Activated T-helper 2 cell treated with anti-CD3 and anti-CD28 coated beads, Interferon-gamma antibody, Interleukin-2, Interleukin-4, amounts not matched to agents 10 μg/mL and 5 μg/mL and 100 μg/mL, durations not matched to agents 14 hours and 24 hours and 36 hours (primary cell): ENCODE measurements at regions not wholly inside any gene's neighbourhood (a gene's known extent, or its start where the extent isn't known, plus 50 kb on each side); places are given as distances from the start of the nearest gene placed in this dataset.
"Not testable (repeated sequence)": the region's sequence is repeated elsewhere in the genome, so short reads cannot be mapped to it uniquely, and the experiment has no call there.

Experiments used
- DNase-seq: peaks from one replicate; pipeline ENCODE4 v3.0.0; 2021; ENCODE audit warnings: low spot score
- H3K27ac Mint-ChIP-seq: one replicate; pipeline ENCODE4 v1.8.0; 2021; ENCODE audit warnings: mixed read lengths
- H3K27me3 Mint-ChIP-seq: one replicate; pipeline ENCODE4 v1.8.0; 2021; ENCODE audit warnings: low read depth, mixed read lengths
- H3K36me3 Mint-ChIP-seq: one replicate; pipeline ENCODE4 v1.8.0; 2021; ENCODE audit warnings: low read depth, mixed read lengths
- H3K4me1 Mint-ChIP-seq: one replicate; pipeline ENCODE4 v1.8.0; 2021; ENCODE audit warnings: low read depth, mixed read lengths
- H3K4me3 Mint-ChIP-seq: one replicate; pipeline ENCODE4 v1.8.0; 2021; ENCODE audit warnings: low read depth, mild to moderate bottlenecking, moderate library complexity, mixed read lengths
- H3K9me3 Mint-ChIP-seq: one replicate; pipeline ENCODE4 v1.8.0; 2021; ENCODE audit warnings: mixed read lengths
- intact Hi-C: fragments of 100-400 bp; cut with micrococcal nuclease; formaldehyde crosslinking; loops from one replicate; pipeline ENCODE4 v1.15.1; 2023

DNA sequence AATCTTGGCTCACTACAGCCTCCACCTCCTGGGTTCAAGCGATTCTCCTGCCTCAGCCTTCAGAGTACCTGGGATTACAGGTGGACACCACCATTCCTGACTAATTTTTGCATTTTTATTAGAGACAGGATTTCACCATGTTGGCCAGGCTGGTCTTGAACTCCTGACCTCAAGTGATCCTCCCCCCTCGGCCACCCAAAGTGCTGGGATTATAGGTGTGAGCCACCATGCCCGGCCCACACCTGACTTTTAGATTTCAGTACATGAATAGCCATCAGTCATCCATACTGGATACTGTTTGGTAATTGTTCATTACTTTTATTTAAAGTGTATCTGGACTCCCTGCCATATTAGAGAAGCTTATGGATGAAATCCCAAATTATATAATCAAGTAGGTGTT, 82.6 kb upstream of the DCC start:
- intact Hi-C loops, H3K27me3 Mint-ChIP-seq, H3K4me3 Mint-ChIP-seq, H3K36me3 Mint-ChIP-seq, H3K4me1 Mint-ChIP-seq, H3K9me3 Mint-ChIP-seq, H3K27ac Mint-ChIP-seq, DNase-seq: not testable (repeated sequence)

GRCh38 chr18:52275817-52276216, 64.2 kb upstream of the DCC start:
- no peaks in the 10 kb centered on the region for H3K4me1 Mint-ChIP-seq
- no peak for DNase-seq
- intact Hi-C loops = no loop called here
- H3K27me3 Mint-ChIP-seq = no peaks in the 10 kb centered on the region
- no peaks in the 10 kb centered on the region for H3K9me3 Mint-ChIP-seq
- no peaks in the 10 kb centered on the region for H3K36me3 Mint-ChIP-seq
- no peak overlapping the region for H3K4me3 Mint-ChIP-seq
- H3K27ac Mint-ChIP-seq = no peak overlapping the region

DNA sequence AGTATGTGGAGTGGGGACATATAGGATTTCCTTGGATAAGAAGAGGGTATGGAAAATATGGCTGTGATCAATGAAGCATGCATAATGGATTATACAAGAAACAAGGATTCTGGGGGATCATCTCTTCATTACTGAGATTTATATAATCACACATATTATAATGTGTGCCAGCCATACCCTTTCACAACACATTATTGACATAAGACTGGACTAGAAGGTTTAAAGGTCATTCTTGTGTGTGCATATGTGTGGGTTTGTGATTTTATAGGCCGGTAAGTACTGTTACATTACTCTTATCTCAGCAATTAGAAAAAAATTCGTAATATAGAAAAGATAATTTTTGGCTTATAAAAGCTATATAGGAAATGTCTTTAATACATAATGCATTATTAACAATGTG, 62.2 kb upstream of the DCC start:
- no peaks in the 10 kb centered on the region for H3K4me1 Mint-ChIP-seq
- H3K27ac Mint-ChIP-seq = no peak overlapping the region
- no peak for DNase-seq

GRCh38 chr18:52278191-52278590, 61.8 kb upstream of the DCC start:
- intact Hi-C loops = no loop called here
- H3K27ac Mint-ChIP-seq = no peak overlapping the region
- H3K4me1 Mint-ChIP-seq = no peaks in the 10 kb centered on the region
- H3K36me3 Mint-ChIP-seq = no peaks in the 10 kb centered on the region
- H3K9me3 Mint-ChIP-seq = no peaks in the 10 kb centered on the region
- no peaks in the 10 kb centered on the region for H3K27me3 Mint-ChIP-seq
- no peak overlapping the region for H3K4me3 Mint-ChIP-seq
- no peak for DNase-seq

More for the DNA sequence above, 62.2 kb upstream of the DCC start:
- no peaks in the 10 kb centered on the region for H3K36me3 Mint-ChIP-seq
- H3K27me3 Mint-ChIP-seq = no peaks in the 10 kb centered on the region
- H3K9me3 Mint-ChIP-seq = no peaks in the 10 kb centered on the region
- intact Hi-C loops = no loop called here
- H3K4me3 Mint-ChIP-seq = no peak overlapping the region

- DNase-seq = no peak
- Mint-ChIP-seq H3K9me3 (no peaks in the 10 kb centered on the region), H3K4me1 (no peaks in the 10 kb centered on the region), H3K27ac (no peak overlapping the region), H3K36me3 (no peaks in the 10 kb centered on the region), H3K4me3 (no peak overlapping the region), H3K27me3 (no peaks in the 10 kb centered on the region)
- intact Hi-C loops = no loop called here
These were observed 59.3 kb upstream of the DCC start for GRCh38 chr18:52280702-52281101.

GRCh38 chr18:52283927-52284326, 56.1 kb upstream of the DCC start:
- Mint-ChIP-seq H3K4me3 (no peak overlapping the region), H3K27me3 (no peaks in the 10 kb centered on the region), H3K4me1 (no peaks in the 10 kb centered on the region), H3K9me3 (no peaks in the 10 kb centered on the region), H3K36me3 (no peaks in the 10 kb centered on the region), H3K27ac (no peak overlapping the region)
- no peak for DNase-seq
- intact Hi-C loops = no loop called here

GRCh38 chr18:52286675-52287074, 53.3 kb upstream of the DCC start:
- intact Hi-C loops = loop anchor here (5.0 kb wide), 1 partner anchor 1179 kb away; no protein-coding TSS in a partner anchor
- Mint-ChIP-seq H3K36me3 (no peaks in the 10 kb centered on the region), H3K4me1 (no peaks in the 10 kb centered on the region), H3K27me3 (no peaks in the 10 kb centered on the region), H3K27ac (no peak overlapping the region), H3K4me3 (no peak overlapping the region), H3K9me3 (no peaks in the 10 kb centered on the region)
- DNase-seq = no peak

DNA sequence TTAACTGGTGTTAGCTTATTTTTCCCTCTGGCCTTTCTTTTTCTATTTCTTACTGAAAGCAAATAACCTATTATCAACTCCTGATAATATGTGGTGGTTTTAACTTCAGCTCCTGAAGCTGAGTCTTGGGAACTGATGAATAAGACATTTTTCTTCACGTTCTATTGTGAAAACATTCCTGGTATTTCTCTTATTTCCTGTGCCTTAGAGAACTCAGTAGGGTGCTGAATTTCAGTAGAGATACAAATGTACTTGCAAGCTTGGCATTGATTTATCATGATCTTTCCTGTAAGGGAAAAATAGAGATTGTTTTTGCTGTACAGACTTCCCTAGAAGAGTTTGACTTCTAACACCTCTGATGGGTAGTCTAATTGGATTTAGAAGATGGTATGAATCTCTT, 52.8 kb upstream of the DCC start:
- no peak for DNase-seq
- Mint-ChIP-seq H3K4me3 (no peak overlapping the region), H3K4me1 (no peaks in the 10 kb centered on the region), H3K36me3 (no peaks in the 10 kb centered on the region), H3K9me3 (no peaks in the 10 kb centered on the region), H3K27me3 (no peaks in the 10 kb centered on the region), H3K27ac (no peak overlapping the region)
- intact Hi-C loops = loop anchor here (5.0 kb wide), 1 partner anchor 1180 kb away; no protein-coding TSS in a partner anchor

GRCh38 chr18:52288403-52289004, 51.5 kb upstream of the DCC start:
- H3K9me3 Mint-ChIP-seq = no peaks in the 10 kb centered on the region
- H3K36me3 Mint-ChIP-seq = no peaks in the 10 kb centered on the region
- H3K27ac Mint-ChIP-seq = no peak overlapping the region
- no peak overlapping the region for H3K4me3 Mint-ChIP-seq
- no peak for DNase-seq
- intact Hi-C loops = loop anchor here (1.0 to 5.0 kb wide), 2 partner anchors 620 to 1181 kb away; no protein-coding TSS in a partner anchor
- no peaks in the 10 kb centered on the region for H3K4me1 Mint-ChIP-seq
- no peaks in the 10 kb centered on the region for H3K27me3 Mint-ChIP-seq

DNA sequence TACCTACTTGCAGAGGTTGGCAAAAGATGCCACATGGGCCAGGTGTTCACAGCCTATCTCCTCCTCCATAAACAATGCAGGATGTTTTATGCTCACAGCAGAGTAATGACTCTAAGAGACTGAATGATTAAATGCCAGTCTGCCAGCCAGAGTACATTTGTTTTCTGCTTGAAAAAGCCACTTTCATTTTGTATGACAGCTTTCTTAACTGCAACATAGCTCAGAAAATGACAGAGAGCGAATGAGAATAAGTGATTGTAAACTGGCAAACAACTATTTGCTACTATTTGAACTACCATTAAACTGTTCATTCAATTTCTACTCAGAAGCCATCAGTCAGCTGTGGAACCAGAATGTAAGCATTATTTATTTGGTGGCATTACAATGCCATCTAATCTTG, 50.6 kb upstream of the DCC start:
- Mint-ChIP-seq H3K4me1 (no peaks in the 10 kb centered on the region), H3K4me3 (no peak overlapping the region), H3K27ac (no peak overlapping the region), H3K27me3 (no peaks in the 10 kb centered on the region), H3K36me3 (no peaks in the 10 kb centered on the region), H3K9me3 (no peaks in the 10 kb centered on the region)
- intact Hi-C loops = loop anchor here (5.0 kb wide), 1 partner anchor 1182 kb away; no protein-coding TSS in a partner anchor
- no peak for DNase-seq
